ENCODE measurements at regions not wholly inside any gene's neighbourhood (a gene's known extent, or its start where the extent isn't known, plus 50 kb on each side); places are given as distances from the start of the nearest gene placed in this dataset.

DNA sequence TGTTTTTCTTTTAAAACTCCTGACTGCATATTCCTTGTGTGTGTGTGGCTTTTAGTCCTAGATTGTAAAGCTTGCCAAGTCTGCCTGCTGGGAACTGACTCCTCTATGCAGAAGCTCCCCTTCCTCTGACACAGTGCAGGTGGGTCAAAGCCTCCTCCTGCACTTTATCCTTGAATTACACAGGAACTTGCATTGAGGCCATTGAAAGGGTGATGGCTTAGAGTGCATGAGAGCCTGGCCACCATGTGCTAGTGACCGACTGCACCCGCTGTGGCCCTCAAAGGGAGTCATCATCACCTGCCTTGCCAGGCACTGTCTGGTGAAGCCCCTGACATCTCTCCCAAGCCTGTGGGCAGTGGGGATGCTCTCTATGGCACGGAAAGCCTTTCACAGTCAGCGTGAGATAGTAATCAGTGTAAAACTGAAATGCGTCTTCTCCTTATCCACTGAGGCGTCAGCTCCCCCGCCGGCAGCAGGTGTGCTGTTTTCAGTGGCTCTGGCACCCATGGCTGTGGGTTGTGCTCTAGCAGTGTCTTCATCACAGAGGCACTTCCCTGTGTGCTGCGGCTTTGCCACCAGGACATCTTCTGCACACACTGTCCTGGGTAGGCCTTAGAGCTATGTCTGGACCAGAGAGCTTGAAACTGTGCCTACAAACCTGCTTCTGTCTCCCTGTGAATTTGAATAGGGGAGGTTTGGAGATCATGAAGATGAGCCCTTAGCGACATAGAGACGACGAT, 87.9 kb downstream of the THBS2 start:
- no peak for DNase-seq

DNA sequence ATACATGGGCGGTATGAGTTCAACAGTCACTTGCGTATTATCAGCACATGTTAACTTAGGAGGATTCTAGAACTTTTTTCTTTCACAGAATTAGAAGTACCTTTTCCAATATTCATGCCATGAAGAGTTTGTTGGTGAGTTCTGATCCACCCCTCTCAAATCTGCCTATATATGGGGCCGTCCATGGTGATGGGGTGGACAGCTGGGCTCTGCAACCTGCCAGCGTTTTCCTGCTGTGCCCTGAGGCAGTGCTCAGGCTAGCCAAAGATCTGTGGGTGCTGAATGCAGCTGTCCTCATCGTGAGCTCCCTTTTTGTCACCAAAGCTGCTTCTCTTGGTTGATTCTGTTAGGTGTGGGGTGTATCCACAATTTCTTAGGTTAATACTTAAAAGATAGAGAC, 88.7 kb downstream of the THBS2 start:
- DNase-seq = no peak

DNA sequence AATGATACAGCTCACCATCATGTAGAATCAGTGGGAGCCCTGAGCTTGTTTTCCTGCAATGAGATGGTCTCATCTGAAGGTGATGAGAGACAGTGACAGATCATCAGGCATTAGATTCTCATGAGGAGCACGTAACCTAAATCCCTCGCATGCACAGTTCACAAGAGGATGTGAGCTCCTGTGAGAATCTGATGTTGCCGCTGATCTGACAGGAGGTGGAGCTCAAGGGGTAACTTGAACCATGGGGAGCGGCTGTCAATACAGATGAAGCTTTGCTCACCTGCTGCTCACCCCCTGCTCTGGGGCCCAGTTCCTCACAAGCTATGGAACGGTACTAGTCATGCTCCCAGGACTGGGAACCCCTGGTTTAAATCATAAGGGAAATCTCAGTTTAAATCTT, 89.2 kb downstream of the THBS2 start:
- no peak for DNase-seq

DNA sequence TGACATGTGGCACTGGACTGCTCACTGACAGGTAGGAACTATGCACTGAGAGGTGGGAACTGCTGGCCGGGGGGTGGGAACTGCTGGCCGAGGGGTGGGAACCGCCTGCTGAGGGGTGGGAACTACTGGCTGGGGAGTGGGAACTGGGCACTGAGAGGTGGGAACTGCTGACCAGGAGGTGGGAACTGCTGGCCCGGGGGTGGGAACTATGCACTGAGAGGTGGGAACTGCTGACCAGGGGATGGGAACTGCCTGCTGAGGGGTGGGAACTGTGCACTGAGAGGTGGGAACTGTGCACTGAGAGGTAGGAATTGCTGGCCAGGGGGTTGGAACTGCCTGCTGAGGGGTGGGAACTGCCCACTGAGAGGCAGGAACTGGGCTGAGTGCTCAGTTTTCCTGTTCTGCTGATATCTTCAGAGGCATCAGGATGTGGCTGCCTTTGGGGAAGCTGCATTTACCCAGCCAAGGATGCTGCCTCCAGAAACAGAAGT, 90.2 kb downstream of the THBS2 start:
- no peak for DNase-seq

DNA sequence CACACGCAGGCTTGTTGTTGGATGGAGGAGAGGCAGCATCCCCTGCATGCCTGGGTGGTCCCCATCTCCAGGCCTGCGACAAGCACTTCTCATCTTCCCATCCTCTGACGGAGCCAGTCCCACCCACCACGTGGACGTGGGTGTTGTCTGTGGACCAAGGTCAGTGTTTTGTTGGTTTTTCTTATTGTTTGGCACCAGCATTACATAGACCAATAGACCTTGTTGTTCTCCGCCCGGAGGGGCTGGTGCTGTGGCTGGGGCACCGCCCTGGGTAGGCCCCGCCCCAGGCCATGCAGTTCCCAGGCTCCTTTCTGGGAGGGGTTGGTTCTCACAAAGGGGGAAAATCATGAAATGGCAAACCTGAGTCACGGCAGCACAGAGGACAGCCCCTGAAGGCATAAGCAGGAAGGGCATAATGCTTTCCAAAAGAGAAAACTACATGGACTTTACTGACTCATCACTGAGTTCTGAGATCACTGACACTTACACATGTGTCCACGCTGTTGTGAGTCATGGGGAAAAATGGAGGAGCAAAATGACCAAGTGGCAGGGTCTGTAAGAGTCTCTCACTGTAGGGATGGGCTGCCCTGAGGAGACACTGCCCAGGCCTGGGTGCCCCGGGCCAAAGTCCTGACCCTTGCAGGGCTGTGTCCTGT, 90.8 kb downstream of the THBS2 start:
- DNase-seq = no peak

DNA sequence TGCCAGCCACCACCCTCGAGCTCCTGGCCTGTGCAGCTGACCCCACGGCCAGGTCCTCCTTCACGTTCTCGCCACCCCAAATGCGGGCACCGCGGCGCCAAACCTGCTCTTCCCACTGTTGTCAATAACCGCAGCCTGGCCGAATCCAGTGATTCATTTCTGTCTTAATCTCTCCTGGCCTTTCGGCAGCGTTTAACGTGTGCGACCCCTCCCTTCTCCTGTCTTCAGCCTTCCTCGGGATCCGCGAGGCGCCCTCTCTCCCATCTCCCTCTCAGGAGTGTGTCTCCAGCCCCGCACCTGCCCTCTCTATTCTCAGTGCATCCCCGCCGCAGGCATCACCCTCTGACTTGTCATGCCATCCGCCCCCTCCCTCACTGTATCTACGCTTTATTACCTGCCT, 91.4 kb downstream of the THBS2 start:
- DNase-seq = no peak

DNA sequence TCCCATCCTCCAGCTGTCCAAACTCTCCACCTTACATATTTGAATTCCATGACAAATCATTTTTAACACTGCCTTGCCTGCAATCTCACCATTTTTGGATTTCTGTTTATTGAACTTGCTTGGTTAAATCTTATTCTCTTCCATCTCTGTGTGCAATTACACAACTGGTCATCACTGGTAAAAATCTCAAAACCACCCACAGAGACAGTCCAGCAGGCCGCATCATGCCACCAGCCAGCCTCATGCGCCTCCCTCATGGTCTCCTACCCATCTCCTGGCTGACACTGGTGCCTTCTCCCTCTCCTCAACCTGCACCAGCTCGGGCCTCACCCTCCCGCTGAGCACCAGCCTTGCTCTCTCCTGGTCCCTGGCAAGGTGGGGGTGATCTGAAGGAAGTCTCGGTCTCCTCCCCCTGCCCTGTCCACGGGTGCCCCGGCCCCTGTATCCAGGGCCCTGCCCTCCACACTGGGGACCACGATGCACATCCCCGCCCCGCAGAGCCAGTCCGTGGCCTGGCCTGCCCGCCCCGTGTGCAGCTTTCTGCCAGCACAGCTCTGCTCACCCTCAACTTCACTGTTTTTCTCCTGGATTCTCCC, 92.0 kb downstream of the THBS2 start:
- DNase-seq = no peak

DNA sequence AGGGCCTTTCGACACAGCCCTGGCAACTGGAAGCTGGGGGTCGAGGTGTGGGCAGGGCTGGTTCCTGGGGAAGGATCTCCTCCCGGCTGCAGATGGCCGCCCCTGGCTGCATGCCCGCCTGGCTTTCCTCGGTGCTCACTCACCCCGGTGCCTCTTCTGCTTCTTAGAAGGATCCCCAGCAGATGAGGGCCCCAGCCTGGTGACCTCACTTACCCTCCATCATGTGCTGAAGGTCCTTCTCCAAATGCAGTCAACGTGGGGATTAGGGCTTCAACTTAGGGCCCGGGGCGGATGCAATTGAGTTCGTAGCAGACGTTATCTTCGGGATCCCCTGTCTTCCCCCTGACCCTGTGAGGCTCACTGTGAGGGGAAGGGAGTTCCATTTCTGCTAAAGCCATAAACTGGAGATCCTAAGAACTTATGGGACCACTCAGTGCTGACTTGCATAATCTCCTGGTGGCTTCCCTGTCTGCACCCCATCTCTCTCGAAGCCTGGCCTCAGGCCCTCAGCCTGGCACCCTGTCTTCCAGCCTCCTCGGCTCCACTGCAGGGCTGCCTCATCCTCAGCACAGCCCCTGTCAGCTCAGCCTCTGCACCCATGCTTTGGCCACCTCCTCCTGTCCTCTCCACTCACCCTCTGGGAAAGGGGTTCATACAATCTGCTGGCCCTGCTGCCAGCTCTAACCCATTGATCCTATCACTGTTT, 92.6 kb downstream of the THBS2 start:
- no peak for DNase-seq

DNA sequence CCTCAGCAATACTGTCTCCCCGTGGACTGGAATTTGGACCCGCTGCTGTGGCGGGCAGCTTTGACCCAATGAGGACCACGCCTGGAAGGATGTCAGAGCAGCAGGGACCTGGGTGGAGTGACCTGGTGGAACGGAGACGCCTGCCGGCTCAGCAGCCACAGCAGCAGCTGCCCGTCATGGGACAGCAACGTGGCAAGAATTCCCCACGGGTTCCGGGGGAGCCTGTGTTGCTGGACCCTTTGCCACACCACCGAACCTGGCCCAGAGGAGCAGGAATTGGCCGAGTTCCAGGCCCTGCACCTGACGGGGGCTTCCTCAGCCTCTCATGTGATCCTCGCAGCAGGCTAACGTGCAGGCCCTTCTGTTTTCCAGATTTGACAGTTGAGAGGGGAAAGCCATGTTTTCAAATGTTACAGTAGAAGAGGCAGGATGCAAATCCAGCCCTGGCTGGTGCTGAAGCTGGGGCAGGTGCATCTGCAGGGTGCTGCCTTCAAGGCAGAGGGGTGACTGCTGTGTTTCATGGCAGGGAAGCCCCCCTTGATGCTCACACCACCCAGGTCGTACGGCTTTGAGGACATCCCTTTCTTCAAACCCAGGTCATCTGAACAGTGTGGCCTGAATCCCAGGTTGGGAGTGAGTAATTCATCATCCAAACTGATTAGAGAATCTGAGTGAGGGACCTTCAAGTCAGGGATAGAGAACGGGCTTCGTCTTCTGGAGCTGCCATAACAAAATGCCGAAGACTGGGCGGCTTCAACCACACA, 93.4 kb downstream of the THBS2 start:
- no peak for DNase-seq

DNA sequence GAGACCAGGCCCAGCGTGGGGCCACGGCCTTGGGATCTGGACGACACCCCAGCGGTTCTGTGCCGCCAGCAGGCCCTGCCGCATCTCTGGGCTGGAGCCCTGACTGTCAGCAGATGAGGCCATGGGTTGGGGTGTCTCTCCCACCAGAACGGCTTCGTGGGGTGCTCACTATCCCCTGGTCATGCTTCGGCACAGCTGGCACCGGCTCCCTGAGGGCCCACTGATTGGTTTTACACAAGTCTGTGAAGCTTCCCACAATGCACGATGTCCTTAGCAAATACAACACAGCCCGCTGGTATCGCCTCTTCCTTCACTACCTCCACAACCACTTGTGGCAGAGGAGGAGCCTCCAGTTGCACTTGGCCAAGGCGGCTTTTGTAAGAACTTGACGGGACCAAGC, 94.3 kb downstream of the THBS2 start:
- no peak for DNase-seq

DNA sequence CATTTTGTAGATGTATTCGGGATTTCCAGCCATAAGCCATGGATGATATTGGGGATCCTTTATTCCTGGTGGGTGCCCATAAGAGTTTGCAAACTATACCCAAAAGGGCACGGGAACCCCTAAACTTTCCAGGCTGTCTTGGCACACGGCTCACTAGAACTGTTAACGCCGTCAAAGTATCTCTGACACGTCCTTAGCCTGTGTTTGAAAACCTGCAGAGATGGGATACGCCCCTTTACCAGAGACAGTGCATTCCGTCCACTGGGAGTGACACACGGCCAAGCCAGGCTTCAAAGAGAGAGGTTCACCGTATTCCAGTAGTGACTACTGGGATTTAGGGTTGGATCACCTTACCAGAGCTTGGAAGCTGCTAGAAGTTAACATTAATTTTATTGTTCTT, 95.0 kb downstream of the THBS2 start:
- DNase-seq = no peak

DNA sequence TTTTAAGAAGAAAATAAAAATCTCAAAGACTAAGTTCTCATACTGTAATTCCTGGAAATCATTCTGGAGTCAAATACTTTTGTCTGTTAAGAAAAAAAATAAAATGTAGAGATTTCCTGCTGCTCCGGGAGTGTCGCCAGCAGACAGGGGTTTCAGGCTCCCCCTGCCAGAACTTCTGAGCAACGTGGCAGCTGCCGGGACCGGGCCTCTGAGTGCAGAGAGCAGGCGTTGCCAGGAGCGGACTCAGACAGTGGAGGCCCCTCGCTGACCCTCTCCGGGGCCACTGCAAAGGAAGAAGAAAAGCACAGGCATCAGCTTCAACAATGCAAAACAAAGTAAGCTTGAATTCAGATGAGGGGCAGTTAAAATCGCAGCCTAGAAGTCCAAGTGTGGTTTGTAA, 95.5 kb downstream of the THBS2 start:
- DNase-seq = no peak

DNA sequence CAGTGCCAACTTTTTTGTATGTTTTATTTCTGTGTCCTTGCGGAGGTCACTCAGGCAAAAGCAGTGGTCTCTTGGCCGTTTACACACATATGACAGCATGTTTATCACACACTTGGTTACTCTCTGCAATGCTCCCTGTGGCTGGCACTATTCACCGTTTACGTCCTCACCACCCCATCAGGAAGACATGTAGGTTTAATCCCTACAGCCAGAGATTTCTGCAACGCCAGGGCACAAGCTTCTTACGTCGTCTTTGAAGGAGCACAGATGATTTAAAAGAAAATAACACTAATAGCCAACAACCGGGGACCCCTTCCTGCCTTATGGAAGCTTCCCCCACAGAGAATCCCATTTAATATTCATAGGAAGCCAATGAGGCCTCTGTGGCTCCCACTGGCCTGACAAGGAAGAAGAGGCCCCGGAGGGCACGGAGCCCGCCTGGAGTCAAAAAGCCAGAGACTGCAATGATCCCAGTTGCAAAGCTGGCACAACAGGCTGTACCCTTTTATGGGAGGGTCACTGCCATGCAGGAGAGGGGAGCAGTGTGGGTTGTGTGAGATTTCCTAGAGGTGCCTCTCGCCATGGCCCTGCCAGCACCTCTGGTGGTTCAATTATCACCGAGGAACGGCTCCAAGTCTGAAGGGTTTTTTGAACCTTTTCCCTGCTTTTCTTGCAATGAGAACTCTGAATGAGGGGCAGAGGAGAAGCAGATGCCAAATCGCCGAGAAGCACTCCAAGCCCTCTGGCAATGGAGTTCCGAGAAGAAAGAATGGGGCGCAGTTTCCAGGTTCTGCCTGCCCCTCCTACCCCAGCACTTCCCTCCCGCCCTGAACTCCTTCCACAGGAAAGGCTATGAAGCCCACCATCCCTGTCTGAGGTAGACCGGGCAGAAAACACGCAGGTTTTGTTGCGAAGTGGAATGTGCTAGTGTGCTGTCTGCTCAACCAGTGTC, 96.2 kb downstream of the THBS2 start:
- DNase-seq = no peak

DNA sequence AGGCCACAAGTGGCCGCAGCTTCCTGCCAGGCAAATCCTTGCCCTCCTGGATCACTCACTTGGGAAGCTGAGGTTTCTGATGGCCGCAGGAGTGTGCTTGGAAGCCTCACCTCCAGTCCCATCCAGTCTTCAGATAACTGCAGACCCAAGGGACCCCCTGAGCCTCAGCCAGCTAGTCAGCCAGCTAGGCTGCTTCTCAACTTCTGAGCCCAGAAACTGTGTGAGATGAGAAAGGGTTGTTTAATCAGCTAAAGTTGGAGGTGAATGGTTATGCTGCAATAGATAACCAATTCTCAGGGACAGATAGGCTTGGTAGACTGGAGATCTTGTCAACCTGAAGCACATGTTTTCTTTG, 96.9 kb downstream of the THBS2 start:
- no peak for DNase-seq

DNA sequence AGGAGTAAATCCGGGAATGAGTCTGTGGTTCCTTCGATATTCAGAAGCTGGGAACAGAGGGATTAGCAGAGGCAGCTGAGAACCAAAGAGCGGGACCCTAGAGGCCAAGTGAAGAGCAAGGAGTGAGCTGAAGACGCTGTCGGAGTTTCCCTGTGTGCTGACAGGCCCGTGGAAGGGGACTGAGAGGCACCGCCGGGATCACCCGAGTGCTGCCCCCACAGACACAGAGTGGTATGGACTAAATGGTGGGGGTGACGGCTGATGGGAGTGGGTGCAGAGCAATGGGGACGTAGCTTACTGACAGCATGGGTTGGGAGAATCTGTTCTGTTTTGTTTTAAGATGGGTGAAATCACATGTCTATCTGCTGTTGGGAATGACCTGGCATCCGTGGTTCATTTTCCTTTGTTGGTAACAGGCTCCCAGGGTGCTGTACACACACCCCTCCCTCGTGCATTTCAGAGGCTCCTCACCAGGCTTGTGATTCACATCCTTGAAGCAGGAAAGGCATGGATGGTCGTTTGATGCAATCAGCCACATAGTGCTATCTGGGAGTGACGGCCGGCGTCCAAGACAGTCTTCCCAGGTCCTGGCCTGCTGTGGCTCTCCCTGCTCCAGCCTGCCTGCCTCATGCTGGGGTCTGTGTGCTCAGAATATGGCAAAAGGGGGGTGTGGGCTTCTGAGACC, 97.4 kb downstream of the THBS2 start:
- no peak for DNase-seq

DNA sequence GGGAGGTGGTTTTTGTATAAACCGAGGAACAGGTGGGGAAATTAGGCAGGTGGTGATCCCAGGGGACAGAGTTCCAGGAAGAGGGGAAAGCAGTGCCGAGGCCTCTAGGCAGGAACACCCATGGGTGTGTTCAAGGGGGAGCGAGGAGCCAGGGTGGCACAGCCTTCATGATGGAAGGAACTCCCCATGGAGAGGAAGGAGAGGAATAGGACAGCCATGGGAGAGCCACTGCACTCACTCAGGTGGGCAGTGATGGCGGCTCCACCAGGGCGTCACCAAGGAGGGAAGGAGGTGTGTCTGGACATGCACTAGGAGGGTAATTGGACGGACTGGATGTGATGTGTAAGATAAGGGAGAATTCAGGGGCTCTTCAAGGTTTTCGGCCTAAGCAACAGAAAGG, 98.2 kb downstream of the THBS2 start:
- no peak for DNase-seq

DNA sequence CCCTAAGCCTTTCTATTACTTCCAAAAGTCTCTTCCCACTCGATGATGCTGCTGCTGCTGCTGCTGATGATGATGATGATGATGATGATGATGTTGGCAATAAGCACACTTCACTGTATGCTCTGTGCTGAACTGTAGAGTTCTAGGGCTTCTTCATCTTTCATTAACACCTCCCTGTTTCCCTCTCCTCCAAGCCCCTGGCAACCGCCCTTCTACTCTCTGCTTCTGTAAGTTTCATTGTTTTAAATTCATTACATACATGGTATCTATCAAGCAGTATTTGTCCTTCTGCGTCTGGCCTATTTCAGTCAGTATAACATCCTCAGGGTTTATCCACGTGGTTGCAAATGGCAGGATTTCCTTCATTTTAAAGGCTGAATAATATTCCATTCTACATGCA, 100.2 kb downstream of the THBS2 start:
- DNase-seq = no peak

DNA sequence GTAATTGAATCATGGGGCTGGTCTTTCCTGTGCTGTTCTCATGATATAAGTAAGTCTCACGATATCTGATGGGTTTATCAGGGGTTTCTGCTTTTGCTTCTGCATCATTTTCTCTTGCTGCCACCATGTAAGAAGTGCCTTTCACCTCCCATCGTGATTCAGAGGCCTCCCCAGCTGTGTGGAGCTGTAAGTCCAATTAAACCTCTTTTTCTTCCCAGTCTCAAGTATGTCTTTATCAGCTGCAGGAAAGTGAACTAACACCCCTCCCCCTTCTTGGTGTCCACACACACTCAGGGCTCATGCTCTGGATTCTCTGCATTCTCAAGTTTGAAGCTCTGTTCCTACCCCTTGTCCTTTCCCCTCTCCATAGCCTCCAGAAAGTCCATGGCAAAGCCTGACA, 107.1 kb downstream of the THBS2 start:
- DNase-seq = no peak

DNA sequence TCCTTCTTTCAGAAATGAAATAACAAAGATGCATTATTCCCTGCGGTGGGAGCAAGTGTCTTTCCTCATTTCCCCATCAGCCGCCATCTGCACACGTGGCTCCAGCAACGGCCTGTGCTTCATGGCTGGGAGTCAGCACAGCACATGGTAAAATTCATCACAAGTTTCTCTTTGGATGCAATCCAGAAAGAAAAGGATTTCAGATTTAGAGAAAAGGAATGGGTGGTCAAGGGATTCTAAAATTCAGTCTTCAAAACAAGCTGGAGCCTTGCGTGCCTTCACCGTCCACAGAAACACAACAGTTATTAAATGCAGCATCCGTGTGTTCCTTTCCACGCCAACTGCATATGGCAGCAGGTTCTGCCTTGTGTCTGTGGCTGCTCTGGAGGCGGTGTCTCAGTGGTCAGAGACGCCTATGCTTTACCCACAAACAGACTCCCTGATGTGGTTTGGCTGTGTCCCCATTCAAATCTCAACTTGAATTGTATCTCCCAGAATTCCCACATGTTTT, 107.6 kb downstream of the THBS2 start:
- DNase-seq = no peak

DNA sequence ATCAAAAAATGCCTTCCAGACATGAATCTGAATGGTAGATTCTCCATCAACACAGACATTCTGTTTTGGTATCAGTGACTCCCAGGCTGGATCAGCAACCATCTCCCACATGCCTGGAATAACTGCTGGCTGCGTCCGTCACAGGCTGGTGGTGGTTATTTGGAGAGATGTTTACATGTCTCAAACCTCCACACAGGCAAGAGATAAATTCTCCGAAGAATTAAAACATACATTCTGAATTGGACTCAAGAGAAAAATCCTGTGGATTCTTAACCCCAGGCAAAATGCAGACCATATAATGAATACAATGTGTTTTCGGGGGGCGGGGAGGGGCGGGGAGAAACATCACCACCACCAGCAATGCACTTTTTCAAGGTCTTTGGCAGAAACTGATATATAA, 108.2 kb downstream of the THBS2 start:
- no peak for DNase-seq

DNA sequence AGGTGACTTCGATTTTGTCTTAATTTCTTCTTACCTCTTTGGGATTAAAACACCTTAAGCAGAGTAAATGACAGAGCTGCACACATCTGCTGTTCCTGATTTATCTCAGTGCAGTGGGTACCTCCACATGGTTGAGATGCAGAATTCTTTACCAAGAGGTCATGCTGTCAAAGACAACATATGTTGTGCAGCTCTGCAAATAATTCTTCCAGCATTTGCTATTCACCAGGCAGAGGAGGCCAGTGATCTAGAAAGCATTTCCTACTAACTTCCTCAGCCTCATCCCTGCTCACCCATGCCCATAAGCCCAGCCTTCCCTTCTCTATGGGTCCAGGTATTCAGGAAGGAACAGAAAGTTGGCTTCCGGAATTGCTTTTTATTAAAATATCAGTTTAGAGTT, 109.3 kb downstream of the THBS2 start:
- no peak for DNase-seq

Measured in stimulated activated CD4-positive, alpha-beta T cell treated with anti-CD3 and anti-CD28 coated beads, Interleukin-12 subunit alpha, Interleukin-12 subunit beta, amount 100 ng/mL, for 4 hours (primary cell).